K562 (cell line): ENCODE measurements at regions not wholly inside any gene's neighbourhood (a gene's known extent, or its start where the extent isn't known, plus 50 kb on each side); places are given as distances from the start of the nearest gene placed in this dataset.

ENCODE experiments used
- ATAC-seq: fragments of 200-7000 bp; cut with Tn5 transposase; 3 replicates; pipeline ENCODE4 v1.9.1; 2020; ENCODE audit warnings: moderate library complexity
- BruUV-seq: library from RNA; stranded (reverse); fragments of 400-500 nt; replicated peaks from 2 replicates; lab custom pipeline; 2021; lab: Mats Ljungman, UMichigan
- CTCF ChIA-PET: fragments of 300-600 bp; formaldehyde crosslinking; extraction: SDS; loops from one replicate; lab custom pipeline; 2021; ENCODE audit warnings: low intra/inter-chr PET ratio; lab: Yijun Ruan, JAX
- POLR2A ChIA-PET: fragments of 300-600, 350-650 bp; sonication (Branson Sonifier 250); formaldehyde crosslinking; extraction: SDS; loops from one replicate; lab custom pipeline; 2021; ENCODE audit warnings: antibody characterized with exemption, inconsistent platforms; lab: Yijun Ruan, JAX
- DNase-seq, 4 experiments: peaks; one replicate each; pipeline versions ENCODE4 v3.0.0 to v3.0.0-alpha.2; 2011 to 2018; ENCODE audit warnings: low spot score in 3 of 4, mixed read lengths in 3 of 4; ENCODE audit errors: extremely low read depth in 1 of 4
- FAIRE-seq: peaks from 2 replicates; lab custom pipeline; 2011; peaks lifted over from hg19 to GRCh38; lab: Jason Lieb, UNC
- H2AFZ ChIP-seq: 2 replicates; pipeline ENCODE4 v1.6.0; 2011; ENCODE audit warnings: low read depth, low read length, control low read depth, inconsistent platforms
- H3K27ac ChIP-seq: fragments of 200-600 bp; 3 replicates; pipeline ENCODE4 v1.8.0; 2011; ENCODE audit warnings: low read depth, mild to moderate bottlenecking, control low read depth, inconsistent platforms, low read length, moderate library complexity, mixed read lengths; ENCODE audit errors: extremely low read depth
- H3K27me3 ChIP-seq, 2 experiments: fragments of 300-600 bp in 1 of 2; 2 replicates in 1 of 2; 3 replicates in 1 of 2; pipeline versions ENCODE4 v1.6.0 to v1.8.0; 2011; ENCODE audit warnings: inconsistent platforms in 2 of 2, low read length in 2 of 2, mild to moderate bottlenecking in 1 of 2, mixed read lengths in 1 of 2, moderate library complexity in 1 of 2; ENCODE audit not compliant: control insufficient read depth in 2 of 2, insufficient read depth in 2 of 2
- H3K36me3 ChIP-seq: fragments of 300-600 bp; 3 replicates; pipeline ENCODE4 v1.8.0; 2011; ENCODE audit warnings: mild to moderate bottlenecking, low read length, inconsistent platforms; ENCODE audit not compliant: control insufficient read depth, insufficient read depth
- H3K4me1 ChIP-seq, 2 experiments: fragments of 200-600 bp in 1 of 2; replicated peaks in 1 of 2; 2 replicates in 1 of 2; 3 replicates in 1 of 2; pipeline versions ENCODE4 v1.5.1 to v1.8.0; 2011; ENCODE audit warnings: inconsistent platforms in 2 of 2, low read length in 2 of 2, mild to moderate bottlenecking in 1 of 2, mixed read lengths in 1 of 2, moderate library complexity in 1 of 2; ENCODE audit not compliant: control insufficient read depth in 2 of 2, insufficient read depth in 2 of 2
- H3K4me2 ChIP-seq: 2 replicates; pipeline ENCODE4 v1.6.1; 2011; ENCODE audit warnings: low read length, control low read depth, inconsistent platforms, mixed read lengths; ENCODE audit not compliant: insufficient read depth
- H3K4me3 ChIP-seq: fragments of 200-600 bp; sonication (generic), shearing (Covaris generic); 2 replicates; pipeline ENCODE4 v1.5.1; 2016; ENCODE audit warnings: control low read depth, inconsistent platforms
- H3K79me2 ChIP-seq: fragments of 200-600 bp; 3 replicates; pipeline ENCODE4 v1.8.0; 2011; ENCODE audit warnings: low read length, inconsistent platforms; ENCODE audit not compliant: control insufficient read depth, insufficient read depth
- H3K9ac ChIP-seq, 2 experiments: 2 replicates each; pipeline versions ENCODE4 v1.6.0 to v1.6.1; 2011; ENCODE audit warnings: low read depth in 2 of 2, low read length in 2 of 2, control low read depth in 1 of 2, inconsistent platforms in 1 of 2, mild to moderate bottlenecking in 1 of 2, mixed read lengths in 1 of 2; ENCODE audit not compliant: insufficient read depth in 1 of 2
- H3K9me1 ChIP-seq: one replicate; pipeline ENCODE4 v1.6.0; 2011; ENCODE audit warnings: inconsistent platforms, mild to moderate bottlenecking, low read length, moderate library complexity; ENCODE audit not compliant: control insufficient read depth, insufficient read depth
- H3K9me3 ChIP-seq: replicated peaks from 2 replicates; pipeline ENCODE4 v1.5.1; 2011; ENCODE audit warnings: low read depth, low read length, inconsistent platforms; ENCODE audit not compliant: control insufficient read depth, insufficient read depth
- H4K20me1 ChIP-seq: replicated peaks from 2 replicates; pipeline ENCODE4 v1.6.1; 2011; ENCODE audit warnings: low read length, inconsistent platforms, mixed read lengths; ENCODE audit not compliant: control insufficient read depth, insufficient read depth
- BACH1 ChIP-seq: fragments of 200-800 bp; sonication (Bioruptor generic); IDR thresholded peaks from 2 replicates; pipeline ENCODE4 v1.6.1; 2016; ENCODE audit warnings: missing genetic modification characterization, missing compliant biosample characterization
- CHD4 ChIP-seq: fragments of 200-600 bp; sonication (generic); IDR thresholded peaks from 3 replicates; pipeline ENCODE4 v1.6.1; 2012; ENCODE audit warnings: low read depth, mild to moderate bottlenecking, mixed read lengths, low read length, inconsistent platforms; ENCODE audit not compliant: insufficient read depth, insufficient replicate concordance, poor library complexity, severe bottlenecking
- HDAC2 ChIP-seq: fragments of 450-650 bp; IDR thresholded peaks from 2 replicates; pipeline ENCODE4 v1.6.1; 2016; ENCODE audit warnings: mild to moderate bottlenecking
- KAT2B ChIP-seq: IDR thresholded peaks from one replicate; pipeline ENCODE4 v1.6.1; 2012; ENCODE audit warnings: low read depth, mild to moderate bottlenecking, control low read depth, inconsistent platforms, low read length, moderate library complexity
- NCOA6 ChIP-seq: fragments of 450-650 bp; IDR thresholded peaks from 2 replicates; pipeline ENCODE4 v1.6.1; 2017; ENCODE audit warnings: mild to moderate bottlenecking
- NR4A1 ChIP-seq, 2 experiments: fragments of 250-450 bp in 1 of 2; fragments of 450-650 bp in 1 of 2; sonication (Bioruptor Pico) in 1 of 2; IDR thresholded peaks; 2 replicates each; pipeline versions ENCODE4 v1.4.0 to v1.6.1; 2016 to 2020; ENCODE audit warnings: mild to moderate bottlenecking in 2 of 2, missing compliant biosample characterization in 1 of 2, missing genetic modification characterization in 1 of 2, moderate library complexity in 1 of 2
- PURB ChIP-seq: sonication (generic); formaldehyde crosslinking; IDR thresholded peaks from 2 replicates; pipeline ENCODE4 v1.9.0; 2021; ENCODE audit warnings: low read depth, mild to moderate bottlenecking, missing genetic modification reagents
- RUNX1 ChIP-seq: sonication (generic); IDR thresholded peaks from 2 replicates; pipeline ENCODE4 v1.6.1; 2016; ENCODE audit warnings: antibody characterized with exemption, low read depth
- SRSF9 ChIP-seq: fragments of 200-400 bp; formaldehyde crosslinking; IDR thresholded peaks from 2 replicates; pipeline ENCODE4 v1.6.1; 2017; ENCODE audit warnings: low read depth, low read length, borderline replicate concordance
- TEAD2 ChIP-seq: fragments of 450-650 bp; IDR thresholded peaks from 2 replicates; pipeline ENCODE4 v1.6.1; 2016; ENCODE audit warnings: missing genetic modification characterization, control low read depth, missing compliant biosample characterization
- ZNF644 ChIP-seq: fragments of 200-800 bp; sonication (Bioruptor generic); IDR thresholded peaks from 2 replicates; pipeline ENCODE4 v1.6.1; 2016; ENCODE audit warnings: low read depth, missing genetic modification characterization, missing compliant biosample characterization
- WGBS: fragments of 100-300 bp; shearing (Covaris generic); methylation state at CpG from one replicate; pipeline ENCODE4 v1.1.6; 2016; ENCODE audit warnings: low coverage, mixed read lengths; ENCODE audit not compliant: insufficient coverage; ENCODE audit errors: missing lambda C conversion rate; 5-methylcytosine and 5-hydroxymethylcytosine counted together
- in situ Hi-C: fragments of 300-500 bp; cut with MboI; formaldehyde crosslinking; loops from 4 replicates; pipeline ENCODE4 v1.15.0; 2018; ENCODE audit warnings: inconsistent platforms, mixed read lengths
- intact Hi-C: fragments of 100-400 bp; cut with micrococcal nuclease; formaldehyde crosslinking; loops from 2 replicates; pipeline ENCODE4 v1.14.2; 2022
- TF ChIP-seq, protein P1 (sequence below): sonication (generic); formaldehyde crosslinking; IDR thresholded peaks from 2 replicates; pipeline ENCODE4 v1.4.0; 2020; ENCODE audit warnings: mild to moderate bottlenecking, missing genetic modification reagents
- TF ChIP-seq, protein P2 (sequence below): fragments of 250-450 bp; sonication (Bioruptor Pico); IDR thresholded peaks from 2 replicates; pipeline ENCODE4 v1.4.0; 2020; ENCODE audit warnings: mild to moderate bottlenecking, moderate library complexity
- TF ChIP-seq, protein P3 (sequence below): sonication (generic); formaldehyde crosslinking; IDR thresholded peaks from 2 replicates; pipeline ENCODE4 v1.8.1; 2023; ENCODE audit warnings: mild to moderate bottlenecking, missing genetic modification reagents

DNA sequence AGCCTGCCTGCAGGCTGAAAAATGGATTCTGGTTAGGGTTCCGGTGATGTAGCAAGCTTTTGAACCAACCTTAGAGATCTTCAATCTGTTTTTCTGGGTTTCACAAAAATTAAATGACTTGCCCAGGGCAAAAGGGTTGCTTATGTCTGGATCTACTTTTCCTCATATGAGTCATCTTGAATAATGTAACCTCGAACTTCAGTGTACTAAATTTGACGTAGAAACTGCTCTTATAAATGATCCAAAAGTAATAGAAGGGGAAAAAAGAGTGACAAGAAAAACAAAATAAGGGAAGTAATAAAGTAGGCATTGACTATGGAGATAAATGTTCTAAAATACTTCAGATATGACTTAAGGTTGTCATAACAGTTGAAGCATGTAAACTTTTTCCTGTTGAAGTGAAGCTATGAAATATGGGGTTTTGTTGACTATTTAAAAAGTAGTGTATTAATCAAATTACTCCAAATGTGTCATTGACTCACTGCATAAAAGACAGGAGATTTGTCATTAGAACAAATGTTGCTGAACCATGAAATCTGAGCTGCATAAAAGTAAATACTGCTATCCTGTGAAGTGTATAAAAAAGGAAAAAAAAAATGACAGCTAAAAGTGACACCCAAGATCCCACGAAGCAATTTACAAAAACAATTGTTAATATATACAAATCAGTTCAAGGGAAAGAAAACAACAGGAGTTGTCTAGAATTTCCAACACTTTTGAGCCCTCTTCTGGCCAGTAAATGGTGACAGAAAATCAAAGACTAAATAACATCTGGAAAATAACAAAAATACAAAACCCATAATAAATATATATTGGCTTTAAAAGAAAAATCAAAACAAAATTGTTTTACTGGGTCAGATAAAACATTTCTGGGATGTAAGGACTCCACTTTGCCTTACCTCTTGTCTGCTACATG is 103.6 kb upstream of the SERPINE2 start:
- in situ Hi-C loops (no loop called here), intact Hi-C loops (loop anchor here (10.0 kb wide), 1 partner anchor 148 kb away; no protein-coding TSS in a partner anchor)
- POLR2A ChIA-PET = no interaction called here
- H3K4me2 ChIP-seq = no peak overlapping the region
- DNase-seq (no peak), ATAC-seq (no peak), FAIRE-seq (no peak)
- H4K20me1 ChIP-seq = no peaks in the 10 kb centered on the region
- no peaks in the 10 kb centered on the region for H3K27me3 ChIP-seq
- H3K4me3 ChIP-seq = no peak overlapping the region
- CTCF ChIA-PET = no interaction called here
- no peaks in the 10 kb centered on the region for H3K36me3 ChIP-seq
- no peaks in the 10 kb centered on the region for H3K79me2 ChIP-seq
- H3K9me3 ChIP-seq = no peaks in the 10 kb centered on the region
- WGBS = 0% methylated on average over 4 of the region's 4 CpGs
- no peaks in the 10 kb centered on the region for H3K4me1 ChIP-seq
- BruUV-seq = no TSS peak
- no peak overlapping the region for H3K9ac ChIP-seq
- no peak overlapping the region for H3K27ac ChIP-seq
- H2AFZ ChIP-seq = no peak overlapping the region
- H3K9me1 ChIP-seq = no peaks in the 10 kb centered on the region
- TF ChIP-seq ZNF644 (tag) (no peak), HDAC2 (no peak), CHD4 (no peak), RUNX1 (no peak), KAT2B (no peak), PURB (CRISPR knock-in tag) (no peak), NCOA6 (no peak), TEAD2 (no peak), BACH1 (no peak), NR4A1 (CRISPR knock-in tag; IDR thresholded peaks at IDR 0.05) (no peak), NR4A1 (tag; IDR thresholded peaks at IDR 0.05) (no peak), SRSF9 (no peak)
- TF ChIP-seq, protein P1, sequence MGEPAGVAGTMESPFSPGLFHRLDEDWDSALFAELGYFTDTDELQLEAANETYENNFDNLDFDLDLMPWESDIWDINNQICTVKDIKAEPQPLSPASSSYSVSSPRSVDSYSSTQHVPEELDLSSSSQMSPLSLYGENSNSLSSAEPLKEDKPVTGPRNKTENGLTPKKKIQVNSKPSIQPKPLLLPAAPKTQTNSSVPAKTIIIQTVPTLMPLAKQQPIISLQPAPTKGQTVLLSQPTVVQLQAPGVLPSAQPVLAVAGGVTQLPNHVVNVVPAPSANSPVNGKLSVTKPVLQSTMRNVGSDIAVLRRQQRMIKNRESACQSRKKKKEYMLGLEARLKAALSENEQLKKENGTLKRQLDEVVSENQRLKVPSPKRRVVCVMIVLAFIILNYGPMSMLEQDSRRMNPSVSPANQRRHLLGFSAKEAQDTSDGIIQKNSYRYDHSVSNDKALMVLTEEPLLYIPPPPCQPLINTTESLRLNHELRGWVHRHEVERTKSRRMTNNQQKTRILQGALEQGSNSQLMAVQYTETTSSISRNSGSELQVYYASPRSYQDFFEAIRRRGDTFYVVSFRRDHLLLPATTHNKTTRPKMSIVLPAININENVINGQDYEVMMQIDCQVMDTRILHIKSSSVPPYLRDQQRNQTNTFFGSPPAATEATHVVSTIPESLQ (CRISPR knock-in tag) = no peak
- TF ChIP-seq, protein P2, sequence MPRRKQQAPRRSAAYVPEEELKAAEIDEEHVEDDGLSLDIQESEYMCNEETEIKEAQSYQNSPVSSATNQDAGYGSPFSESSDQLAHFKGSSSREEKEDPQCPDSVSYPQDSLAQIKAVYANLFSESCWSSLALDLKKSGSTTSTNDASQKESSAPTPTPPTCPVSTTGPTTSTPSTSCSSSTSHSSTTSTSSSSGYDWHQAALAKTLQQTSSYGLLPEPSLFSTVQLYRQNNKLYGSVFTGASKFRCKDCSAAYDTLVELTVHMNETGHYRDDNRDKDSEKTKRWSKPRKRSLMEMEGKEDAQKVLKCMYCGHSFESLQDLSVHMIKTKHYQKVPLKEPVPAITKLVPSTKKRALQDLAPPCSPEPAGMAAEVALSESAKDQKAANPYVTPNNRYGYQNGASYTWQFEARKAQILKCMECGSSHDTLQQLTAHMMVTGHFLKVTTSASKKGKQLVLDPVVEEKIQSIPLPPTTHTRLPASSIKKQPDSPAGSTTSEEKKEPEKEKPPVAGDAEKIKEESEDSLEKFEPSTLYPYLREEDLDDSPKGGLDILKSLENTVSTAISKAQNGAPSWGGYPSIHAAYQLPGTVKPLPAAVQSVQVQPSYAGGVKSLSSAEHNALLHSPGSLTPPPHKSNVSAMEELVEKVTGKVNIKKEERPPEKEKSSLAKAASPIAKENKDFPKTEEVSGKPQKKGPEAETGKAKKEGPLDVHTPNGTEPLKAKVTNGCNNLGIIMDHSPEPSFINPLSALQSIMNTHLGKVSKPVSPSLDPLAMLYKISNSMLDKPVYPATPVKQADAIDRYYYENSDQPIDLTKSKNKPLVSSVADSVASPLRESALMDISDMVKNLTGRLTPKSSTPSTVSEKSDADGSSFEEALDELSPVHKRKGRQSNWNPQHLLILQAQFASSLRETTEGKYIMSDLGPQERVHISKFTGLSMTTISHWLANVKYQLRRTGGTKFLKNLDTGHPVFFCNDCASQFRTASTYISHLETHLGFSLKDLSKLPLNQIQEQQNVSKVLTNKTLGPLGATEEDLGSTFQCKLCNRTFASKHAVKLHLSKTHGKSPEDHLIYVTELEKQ = no peak
- TF ChIP-seq, protein P3, sequence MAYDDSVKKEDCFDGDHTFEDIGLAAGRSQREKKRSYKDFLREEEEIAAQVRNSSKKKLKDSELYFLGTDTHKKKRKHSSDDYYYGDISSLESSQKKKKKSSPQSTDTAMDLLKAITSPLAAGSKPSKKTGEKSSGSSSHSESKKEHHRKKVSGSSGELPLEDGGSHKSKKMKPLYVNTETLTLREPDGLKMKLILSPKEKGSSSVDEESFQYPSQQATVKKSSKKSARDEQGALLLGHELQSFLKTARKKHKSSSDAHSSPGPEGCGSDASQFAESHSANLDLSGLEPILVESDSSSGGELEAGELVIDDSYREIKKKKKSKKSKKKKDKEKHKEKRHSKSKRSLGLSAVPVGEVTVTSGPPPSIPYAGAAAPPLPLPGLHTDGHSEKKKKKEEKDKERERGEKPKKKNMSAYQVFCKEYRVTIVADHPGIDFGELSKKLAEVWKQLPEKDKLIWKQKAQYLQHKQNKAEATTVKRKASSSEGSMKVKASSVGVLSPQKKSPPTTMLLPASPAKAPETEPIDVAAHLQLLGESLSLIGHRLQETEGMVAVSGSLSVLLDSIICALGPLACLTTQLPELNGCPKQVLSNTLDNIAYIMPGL (CRISPR knock-in tag) = no peak
